Activated naive CD4-positive, alpha-beta T cell treated with anti-CD3 and anti-CD28 coated beads, Interleukin-2, amount 50 U/mL, for 24 hours (primary cell): ENCODE measurements at regions not wholly inside any gene's neighbourhood (a gene's known extent, or its start where the extent isn't known, plus 50 kb on each side); places are given as distances from the start of the nearest gene placed in this dataset.

Experiments used
- H3K27ac Mint-ChIP-seq: one replicate; pipeline ENCODE4 v1.8.0; 2021; ENCODE audit warnings: mild to moderate bottlenecking, mixed read lengths
- H3K27me3 Mint-ChIP-seq: one replicate; pipeline ENCODE4 v1.8.0; 2021; ENCODE audit warnings: mixed read lengths
- H3K36me3 Mint-ChIP-seq: one replicate; pipeline ENCODE4 v1.8.0; 2021; ENCODE audit warnings: mixed read lengths
- H3K4me1 Mint-ChIP-seq: one replicate; pipeline ENCODE4 v1.8.0; 2021; ENCODE audit warnings: mixed read lengths
- H3K4me3 Mint-ChIP-seq: one replicate; pipeline ENCODE4 v1.8.0; 2021; ENCODE audit warnings: mild to moderate bottlenecking, mixed read lengths
- H3K9me3 Mint-ChIP-seq: one replicate; pipeline ENCODE4 v1.8.0; 2021; ENCODE audit warnings: mixed read lengths

DNA sequence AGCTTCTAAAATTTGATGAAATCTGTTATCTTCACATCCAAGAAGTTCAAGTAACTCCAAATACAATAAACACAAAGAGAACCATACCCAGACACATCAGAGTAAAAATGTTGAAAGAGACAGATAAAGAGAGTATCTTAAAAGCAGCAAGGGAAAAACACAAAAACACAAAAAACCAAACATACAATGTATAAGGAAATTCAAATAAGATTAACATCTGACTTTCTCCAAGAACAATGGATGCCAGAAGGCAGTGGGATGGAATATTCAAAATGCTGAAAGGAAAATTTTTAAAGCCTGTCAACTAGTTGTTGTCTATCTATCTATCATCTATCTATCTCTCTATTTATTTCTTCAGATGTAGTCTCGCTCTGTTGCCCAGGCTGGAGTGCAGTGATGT is 72.4 kb upstream of the MKLN1 start:
- Mint-ChIP-seq H3K27ac (no peak overlapping the region), H3K9me3 (peaks cover 13% of the 10 kb centered on the region), H3K4me3 (no peak overlapping the region), H3K4me1 (no peaks in the 10 kb centered on the region), H3K27me3 (no peaks in the 10 kb centered on the region), H3K36me3 (peaks cover 6% of the 10 kb centered on the region)

DNA sequence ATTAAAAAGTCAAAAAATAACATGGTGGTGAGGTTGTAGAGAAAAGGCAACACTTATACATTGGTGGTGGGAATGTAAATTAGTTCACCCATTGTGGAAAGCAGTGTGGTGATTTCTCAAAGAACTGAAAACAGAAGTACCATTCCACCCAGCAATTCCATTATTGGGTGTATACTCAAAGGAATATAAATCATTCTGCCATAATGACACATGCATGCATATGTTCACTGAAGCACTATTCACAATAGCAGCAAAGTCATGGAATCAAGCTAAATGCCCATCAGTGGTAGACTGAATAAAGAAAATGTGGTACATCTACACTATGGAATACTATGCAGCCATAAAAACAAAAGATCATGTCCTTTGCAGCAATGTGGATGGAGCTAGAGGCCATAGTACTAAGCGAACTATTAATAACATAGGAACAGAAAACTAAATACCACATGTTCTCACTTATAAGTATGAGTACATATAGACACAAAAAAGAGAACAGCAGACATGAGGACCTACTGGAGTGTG is 66.1 kb upstream of the MKLN1 start:
- Mint-ChIP-seq H3K4me3 (no peak overlapping the region), H3K4me1 (no peaks in the 10 kb centered on the region), H3K27me3 (no peaks in the 10 kb centered on the region), H3K27ac (no peak overlapping the region), H3K9me3 (no peaks in the 10 kb centered on the region), H3K36me3 (no peaks in the 10 kb centered on the region)

DNA sequence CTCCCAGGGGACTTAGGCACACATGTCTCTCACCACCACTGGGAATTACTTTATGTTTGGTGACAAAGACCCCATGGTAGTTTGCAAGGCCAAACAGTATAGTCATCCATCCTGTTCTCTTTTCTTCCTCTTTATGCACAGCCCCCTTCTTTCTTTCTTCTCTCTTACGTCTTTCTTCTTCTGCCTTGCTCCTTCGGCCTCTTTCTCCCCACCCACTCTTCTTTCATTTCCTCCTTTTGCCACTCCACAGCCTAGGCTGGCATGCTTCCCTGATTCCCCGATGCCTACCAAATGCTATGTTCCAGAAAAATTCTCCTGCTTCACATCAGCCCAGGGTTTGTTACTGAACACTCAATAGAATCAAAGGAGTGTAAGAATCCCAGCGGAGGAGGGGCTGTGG is 62.4 kb upstream of the MKLN1 start:
- Mint-ChIP-seq H3K4me3 (no peak overlapping the region), H3K4me1 (no peaks in the 10 kb centered on the region), H3K36me3 (no peaks in the 10 kb centered on the region), H3K27me3 (no peaks in the 10 kb centered on the region), H3K9me3 (no peaks in the 10 kb centered on the region), H3K27ac (no peak overlapping the region)

DNA sequence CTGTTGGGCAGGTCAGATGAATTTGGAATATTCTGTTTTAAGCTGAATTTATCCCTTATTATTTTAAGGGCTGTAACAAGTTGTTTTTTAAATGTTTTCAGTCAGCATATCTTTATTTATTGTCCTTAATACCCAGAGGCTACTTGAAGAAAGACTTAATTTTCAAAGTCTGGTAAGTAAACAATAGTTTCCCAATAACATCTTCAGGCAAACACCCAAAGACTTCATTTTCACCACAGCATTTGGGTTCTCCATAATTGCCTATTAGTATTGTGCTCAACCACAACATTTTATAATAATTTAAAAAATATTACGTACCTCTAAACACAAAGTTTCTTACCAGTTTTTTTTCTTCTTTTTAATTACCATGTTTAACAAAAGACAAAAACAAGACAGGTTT is 60.0 kb upstream of the MKLN1 start:
- H3K27me3 Mint-ChIP-seq = no peaks in the 10 kb centered on the region
- no peaks in the 10 kb centered on the region for H3K36me3 Mint-ChIP-seq
- no peak overlapping the region for H3K4me3 Mint-ChIP-seq
- no peak overlapping the region for H3K27ac Mint-ChIP-seq
- H3K9me3 Mint-ChIP-seq = no peaks in the 10 kb centered on the region
- no peaks in the 10 kb centered on the region for H3K4me1 Mint-ChIP-seq

DNA sequence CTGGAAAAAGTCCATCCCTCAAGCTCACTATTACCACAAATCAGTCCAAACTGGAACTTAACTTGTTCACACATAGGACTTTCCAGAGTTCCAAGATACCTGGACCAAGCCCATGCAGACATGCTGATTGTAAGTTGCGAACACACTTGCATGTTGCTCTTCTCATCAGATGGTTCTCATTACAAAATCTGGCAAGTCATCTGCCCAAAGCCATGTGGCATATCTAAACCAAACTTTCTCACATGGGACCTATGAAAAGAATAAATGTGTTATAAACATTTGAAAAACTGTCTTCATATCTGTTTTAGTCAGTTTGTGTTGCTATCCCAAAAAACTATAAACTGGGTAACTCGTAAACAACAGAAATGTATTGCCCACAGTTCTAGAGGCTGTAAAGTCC is 58.8 kb upstream of the MKLN1 start:
- H3K9me3 Mint-ChIP-seq = no peaks in the 10 kb centered on the region
- no peaks in the 10 kb centered on the region for H3K27me3 Mint-ChIP-seq
- H3K27ac Mint-ChIP-seq = no peak overlapping the region
- H3K4me3 Mint-ChIP-seq = no peak overlapping the region
- H3K4me1 Mint-ChIP-seq = no peaks in the 10 kb centered on the region
- H3K36me3 Mint-ChIP-seq = no peaks in the 10 kb centered on the region

DNA sequence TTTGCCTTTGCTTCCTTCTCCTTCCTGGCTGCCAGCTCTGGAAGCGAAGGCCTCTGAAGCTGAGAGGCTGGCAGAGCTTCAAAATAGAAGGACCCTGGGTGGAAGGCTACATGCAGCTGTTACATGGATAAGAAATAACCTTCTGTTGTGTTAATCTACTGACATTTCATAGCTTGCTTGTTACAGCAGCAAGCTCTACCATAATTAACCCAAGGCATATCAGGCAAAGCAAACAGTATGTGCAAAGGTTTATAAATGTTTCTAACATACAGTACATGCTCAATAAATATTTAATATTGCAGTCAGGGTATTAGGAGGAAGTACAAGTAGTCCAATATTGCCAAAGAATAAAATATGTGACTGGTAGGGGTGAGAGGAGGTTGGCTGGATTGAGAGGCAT is 55.6 kb upstream of the MKLN1 start:
- Mint-ChIP-seq H3K27me3 (no peaks in the 10 kb centered on the region), H3K36me3 (no peaks in the 10 kb centered on the region), H3K4me1 (no peaks in the 10 kb centered on the region), H3K4me3 (no peak overlapping the region), H3K27ac (no peak overlapping the region), H3K9me3 (no peaks in the 10 kb centered on the region)

DNA sequence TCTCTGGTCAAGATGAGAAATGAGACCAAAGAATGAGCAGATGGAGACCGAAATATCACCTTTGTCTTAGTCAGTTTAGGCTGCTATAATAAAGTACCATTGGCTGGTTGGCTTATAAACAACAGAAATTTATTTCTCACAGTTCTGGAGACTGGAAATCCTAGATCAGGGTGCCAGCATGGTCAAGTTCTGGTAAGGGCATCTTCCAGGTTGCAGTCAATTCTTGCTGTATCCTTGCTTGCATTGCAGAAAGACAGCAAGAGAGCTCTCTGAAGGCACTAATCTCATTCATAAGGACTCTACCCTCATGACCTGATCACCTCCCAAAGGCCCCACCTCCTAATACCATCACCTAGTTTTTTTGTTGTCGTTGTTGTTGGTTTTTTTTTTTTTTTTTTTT is 52.7 kb upstream of the MKLN1 start:
- no peak overlapping the region for H3K27ac Mint-ChIP-seq
- no peaks in the 10 kb centered on the region for H3K27me3 Mint-ChIP-seq
- no peak overlapping the region for H3K4me3 Mint-ChIP-seq
- H3K9me3 Mint-ChIP-seq = peaks cover 5% of the 10 kb centered on the region
- no peaks in the 10 kb centered on the region for H3K4me1 Mint-ChIP-seq
- H3K36me3 Mint-ChIP-seq = no peaks in the 10 kb centered on the region

DNA sequence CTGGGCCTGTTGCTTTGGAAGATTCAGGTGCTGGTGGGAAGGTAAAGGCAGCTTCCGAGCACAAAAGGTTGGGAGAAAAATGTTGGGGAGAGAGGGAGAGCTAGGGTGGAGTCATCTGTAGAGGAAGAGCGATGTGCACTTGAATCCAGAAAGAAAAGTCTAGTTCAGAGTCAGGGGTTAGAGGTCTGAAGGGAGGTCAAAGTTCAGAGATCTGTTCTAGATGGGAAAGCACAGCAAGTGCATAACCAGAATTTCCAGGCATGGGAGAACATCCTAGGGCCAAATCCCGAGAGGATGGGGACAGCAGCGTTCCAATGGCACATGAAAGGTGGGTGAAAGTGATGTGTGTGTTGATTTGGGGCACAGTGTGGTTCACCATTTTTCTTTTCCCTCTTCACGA is 51.5 kb upstream of the MKLN1 start:
- no peak overlapping the region for H3K27ac Mint-ChIP-seq
- H3K27me3 Mint-ChIP-seq = no peaks in the 10 kb centered on the region
- no peaks in the 10 kb centered on the region for H3K36me3 Mint-ChIP-seq
- H3K4me1 Mint-ChIP-seq = no peaks in the 10 kb centered on the region
- no peak overlapping the region for H3K4me3 Mint-ChIP-seq
- peaks cover 5% of the 10 kb centered on the region for H3K9me3 Mint-ChIP-seq

DNA sequence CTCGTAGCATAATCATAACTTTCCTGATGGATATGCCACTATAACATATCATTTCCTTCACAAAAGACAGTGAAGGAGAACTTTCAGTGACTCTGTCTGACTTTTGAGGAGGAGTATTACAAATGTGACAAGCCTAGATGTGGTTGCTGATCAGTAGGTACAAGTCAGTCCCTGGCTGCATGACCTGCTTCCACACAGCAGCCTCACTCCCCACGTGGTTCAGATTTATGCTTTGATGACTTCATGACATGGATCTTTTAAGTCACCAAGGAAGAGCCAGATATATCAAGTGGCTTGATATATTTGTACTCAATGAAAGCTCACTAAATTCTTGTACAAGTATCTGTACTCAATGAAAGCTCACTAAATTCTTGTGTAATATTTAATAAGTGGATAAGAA is 50.9 kb upstream of the MKLN1 start:
- no peaks in the 10 kb centered on the region for H3K4me1 Mint-ChIP-seq
- H3K27ac Mint-ChIP-seq = no peak overlapping the region
- no peaks in the 10 kb centered on the region for H3K36me3 Mint-ChIP-seq
- H3K27me3 Mint-ChIP-seq = no peaks in the 10 kb centered on the region
- peaks cover 5% of the 10 kb centered on the region for H3K9me3 Mint-ChIP-seq
- no peak overlapping the region for H3K4me3 Mint-ChIP-seq
